Myocyte (in vitro differentiated cells): ENCODE measurements at regions not wholly inside any gene's neighbourhood (a gene's known extent, or its start where the extent isn't known, plus 50 kb on each side); places are given as distances from the start of the nearest gene placed in this dataset.
"Not testable (repeated sequence)": the region's sequence is repeated elsewhere in the genome, so short reads cannot be mapped to it uniquely, and the experiment has no call there.

Experiments used
- DNase-seq: peaks from one replicate; pipeline ENCODE4 v3.0.0-alpha.2; 2012; ENCODE audit warnings: low read depth

DNA sequence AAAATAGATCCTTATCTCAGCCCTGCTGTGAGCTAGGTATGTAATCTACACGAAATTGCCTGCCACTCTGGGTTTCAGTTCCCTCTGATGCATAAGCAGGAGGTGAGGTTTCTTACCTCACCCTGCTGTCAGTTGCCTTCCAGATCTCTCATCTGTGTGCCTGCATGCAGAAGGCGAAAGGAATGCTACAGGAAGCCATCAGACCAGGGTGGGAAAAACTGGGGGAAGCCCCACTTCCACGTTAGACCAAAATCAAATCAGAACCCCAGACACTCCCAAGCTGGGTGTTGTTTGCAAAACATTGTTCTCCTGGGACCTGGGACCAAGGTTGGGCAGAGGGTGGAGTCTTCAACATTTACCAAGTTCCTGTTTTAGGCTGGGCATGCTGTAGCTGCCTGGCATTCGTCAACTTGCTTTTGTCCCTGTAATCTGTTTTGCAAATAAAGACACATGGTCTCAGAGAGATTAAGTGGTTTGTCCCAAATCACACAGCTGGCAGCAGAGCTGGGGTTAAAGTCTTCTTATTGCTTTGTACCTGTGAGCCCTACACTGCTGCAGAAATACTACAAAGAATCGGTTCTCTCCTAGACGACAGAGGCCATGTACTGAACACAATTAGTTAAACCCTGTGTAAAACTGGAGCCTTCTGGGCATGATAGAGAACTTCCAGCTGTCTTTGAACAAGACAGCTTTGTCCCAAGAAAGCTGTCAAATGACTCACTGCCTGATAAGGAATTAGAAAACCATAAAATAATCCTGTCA, 389.7 kb upstream of the RUNX1 start:
- peak; percentile 13 for DNase-seq

GRCh38 chr21:35437941-35438340, 388.8 kb upstream of the RUNX1 start:
- no peak for DNase-seq

DNA sequence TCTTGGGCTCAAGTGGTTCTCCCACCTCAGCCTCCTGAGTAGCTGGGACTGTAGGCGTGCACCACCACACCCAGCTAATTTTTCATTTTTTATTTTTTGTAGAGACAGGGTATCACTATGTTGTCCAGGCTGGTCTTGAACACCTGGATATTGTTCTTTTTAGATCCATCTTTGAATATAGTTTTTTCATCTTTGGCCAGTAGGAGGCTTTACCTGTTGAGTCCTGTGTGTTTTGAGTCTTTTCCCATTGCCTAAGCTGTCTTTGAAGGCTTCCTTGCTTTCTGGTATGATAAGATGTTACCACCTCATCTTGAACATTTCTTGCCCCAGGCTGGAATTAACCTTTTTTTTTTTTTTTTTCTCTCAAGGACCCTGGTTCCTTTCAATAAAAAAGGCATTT, 387.8 kb upstream of the RUNX1 start:
- DNase-seq = no peak

DNA sequence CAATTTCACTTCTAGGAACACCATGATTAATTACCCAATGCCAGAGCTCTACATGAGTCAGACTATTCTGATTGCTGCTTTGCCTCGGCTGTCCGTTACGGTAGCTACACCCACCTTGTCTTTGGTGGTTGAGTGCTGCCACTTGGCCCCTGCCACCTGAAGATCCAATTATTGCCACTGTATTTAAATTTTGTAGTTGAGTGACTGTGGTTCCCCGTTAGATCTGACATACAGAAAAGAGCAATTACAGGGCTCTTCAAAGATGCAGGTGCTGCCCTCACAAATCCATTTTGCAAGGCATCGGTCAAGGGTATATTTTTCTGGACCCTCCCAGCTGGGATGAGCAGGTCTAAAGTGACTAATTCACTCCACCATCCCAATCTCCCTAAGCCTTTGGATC, 383.5 kb upstream of the RUNX1 start:
- DNase-seq = not testable (repeated sequence)

GRCh38 chr21:35430260-35430659, 381.2 kb upstream of the RUNX1 start:
- no peak for DNase-seq

- DNase-seq = peak; percentile 33
Measured at GRCh38 chr21:35428937-35429336, 379.8 kb upstream of the RUNX1 start.

- DNase-seq = peak; percentile 58
Measured at GRCh38 chr21:35428489-35428888, 379.4 kb upstream of the RUNX1 start.

DNA sequence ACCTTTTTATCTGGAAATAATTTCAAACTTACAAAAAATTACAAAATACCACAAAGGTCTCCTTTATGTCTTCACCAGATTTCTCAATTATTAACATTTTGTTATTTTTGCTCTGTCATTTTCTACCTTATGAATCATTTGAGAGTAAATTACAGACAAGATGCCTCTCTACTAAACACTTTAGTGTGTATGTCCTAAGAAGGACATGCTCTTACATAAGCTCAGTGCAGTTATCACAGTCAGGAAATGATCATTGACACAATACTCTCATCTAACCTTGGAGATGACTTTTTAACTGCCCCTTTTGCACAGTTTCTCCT, 378.9 kb upstream of the RUNX1 start:
- DNase-seq = no peak

DNA sequence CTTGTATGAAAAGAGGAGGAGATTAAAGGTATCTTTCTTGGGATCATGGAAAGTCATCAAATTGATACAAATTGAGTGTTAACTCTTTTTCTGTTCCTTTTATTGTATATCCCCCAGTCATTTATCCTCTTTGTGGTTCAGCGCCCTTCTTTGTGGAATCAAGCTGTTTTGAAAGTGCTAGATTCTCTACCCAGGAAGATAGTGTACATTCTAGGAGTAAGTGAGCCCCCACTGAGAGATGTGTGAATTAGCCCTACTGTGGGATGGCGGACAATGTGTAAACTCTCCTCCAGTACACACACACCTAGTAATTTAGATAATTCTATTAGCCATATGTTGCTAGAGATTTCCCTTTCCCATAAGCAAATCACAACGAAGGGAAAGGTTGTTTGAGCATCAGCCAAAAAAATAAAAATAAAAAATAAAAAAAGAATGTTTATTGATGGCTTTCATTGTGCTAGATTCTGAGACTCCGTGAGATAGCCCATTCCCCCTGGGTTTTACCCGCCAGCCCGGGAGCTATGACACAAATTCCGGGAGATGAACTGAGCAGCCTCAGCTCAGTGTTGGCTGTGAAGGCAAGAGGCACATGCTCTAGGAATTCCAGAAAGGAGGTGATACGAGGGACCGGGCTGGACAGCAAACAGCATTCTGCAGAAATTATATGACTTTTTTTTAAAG, 378.4 kb upstream of the RUNX1 start:
- DNase-seq = no peak

DNA sequence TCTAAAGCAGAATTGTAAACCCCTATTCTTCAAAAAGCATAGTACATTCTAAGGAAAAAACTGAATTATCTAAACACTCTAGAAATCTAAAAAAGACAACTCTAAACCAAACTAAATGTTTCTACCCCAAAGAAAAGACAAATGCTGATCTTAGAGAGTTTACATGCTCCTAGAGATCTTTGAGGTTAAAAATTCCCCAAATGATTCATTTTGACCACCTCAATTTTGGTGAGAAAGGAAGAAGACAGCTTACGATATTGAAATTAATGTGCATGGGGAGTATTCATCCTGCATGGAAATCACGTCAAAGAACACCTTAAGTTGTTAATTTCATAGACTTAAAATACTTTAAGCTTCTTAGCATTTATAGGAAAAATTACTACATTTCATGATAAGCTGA, 377.8 kb upstream of the RUNX1 start:
- DNase-seq = no peak

- DNase-seq = no peak
Measured at GRCh38 chr21:35426469-35426868, 377.4 kb upstream of the RUNX1 start.

DNA sequence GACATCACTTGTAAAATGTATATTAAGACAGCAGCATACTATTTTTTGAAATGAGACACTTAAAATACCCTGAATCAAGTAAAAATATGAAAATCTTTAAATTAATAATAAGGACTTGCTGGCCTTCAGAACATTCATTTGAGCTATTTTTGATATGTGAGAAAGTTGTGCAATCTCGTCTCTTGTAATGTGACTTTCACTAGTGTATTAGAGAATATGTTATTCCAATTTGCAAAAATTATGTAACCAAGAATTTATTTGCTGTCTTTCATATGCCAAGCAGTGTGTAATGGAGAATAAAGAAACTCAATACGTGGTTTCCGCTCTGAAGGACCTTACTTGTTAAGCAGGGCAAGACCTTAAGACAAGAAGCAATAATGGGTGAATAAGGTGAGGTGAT, 375.0 kb upstream of the RUNX1 start:
- DNase-seq = no peak

DNA sequence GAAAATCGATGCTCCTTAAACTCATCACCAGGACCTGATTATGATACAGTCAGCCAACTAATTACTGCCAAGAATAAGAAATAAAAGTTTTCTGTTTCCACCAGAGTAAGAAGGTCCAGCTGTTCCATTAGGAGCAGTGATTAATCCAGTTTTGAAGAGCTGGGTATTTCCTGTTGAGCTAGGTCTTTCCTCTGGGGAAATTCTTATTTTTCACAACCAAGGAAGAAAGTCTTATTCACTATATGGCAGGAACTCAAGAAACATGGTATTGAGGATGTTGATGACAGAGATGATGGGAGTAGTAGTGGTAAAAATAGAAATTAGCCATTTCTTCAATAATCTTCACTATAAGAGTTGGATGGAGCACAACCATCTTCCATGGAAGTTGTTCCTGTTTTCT, 374.6 kb upstream of the RUNX1 start:
- DNase-seq = peak; percentile 41

- no peak for DNase-seq
Measured at GRCh38 chr21:35422011-35422410, 372.9 kb upstream of the RUNX1 start.

GRCh38 chr21:35421221-35421620, 372.1 kb upstream of the RUNX1 start:
- no peak for DNase-seq

- DNase-seq = no peak
Measured at GRCh38 chr21:35420656-35421055, 371.6 kb upstream of the RUNX1 start.

DNA sequence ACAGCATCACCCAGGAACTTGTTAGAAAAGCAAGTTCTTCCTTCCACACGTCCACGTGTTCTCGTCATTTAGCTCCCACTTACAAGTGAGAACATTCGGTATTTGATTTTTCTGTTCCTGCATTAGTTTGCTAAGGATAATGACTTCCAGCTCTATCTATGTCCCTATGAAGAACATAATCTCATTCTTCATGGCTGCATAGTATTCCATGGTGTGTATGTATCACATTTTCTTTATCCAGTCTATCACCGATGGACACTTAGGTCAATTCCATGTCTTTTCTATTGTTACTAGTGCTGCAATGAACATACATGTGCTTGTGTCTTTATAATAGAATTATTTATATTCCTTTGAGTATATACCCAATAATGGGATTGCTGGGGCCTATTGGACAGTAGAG, 368.7 kb upstream of the RUNX1 start:
- DNase-seq = no peak

- no peak for DNase-seq
Measured at GRCh38 chr21:35416866-35417489, 367.9 kb upstream of the RUNX1 start.

DNA sequence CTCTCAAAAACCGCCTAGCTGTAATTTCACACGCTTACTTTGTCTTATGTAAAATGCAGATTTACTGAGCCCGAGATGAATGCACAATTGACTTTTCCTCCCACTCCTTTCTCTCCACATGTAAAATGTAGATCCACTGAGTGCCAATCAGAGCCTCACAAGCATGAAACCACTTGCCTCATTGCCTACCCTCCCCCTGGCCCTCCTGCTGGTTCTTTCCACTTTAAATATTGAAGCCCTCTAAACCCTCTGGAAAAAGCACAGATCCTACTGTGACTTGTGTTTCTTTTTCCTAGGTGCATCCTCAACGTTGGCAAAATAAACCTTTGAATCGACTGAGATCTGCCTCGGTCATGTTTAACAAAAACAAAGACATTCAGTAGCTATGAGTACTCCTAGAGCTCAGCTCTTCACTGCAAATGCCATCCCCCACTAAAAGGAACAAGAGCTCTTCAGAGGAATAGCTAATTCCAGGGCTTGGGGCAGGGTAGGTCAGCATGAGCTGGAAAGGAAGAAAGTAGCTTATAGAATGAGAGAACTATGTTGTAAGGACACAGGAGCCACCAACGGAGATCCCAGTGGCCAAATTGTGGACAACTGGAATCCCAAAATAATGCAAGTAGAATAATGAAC, 365.5 kb upstream of the RUNX1 start:
- no peak for DNase-seq

DNA sequence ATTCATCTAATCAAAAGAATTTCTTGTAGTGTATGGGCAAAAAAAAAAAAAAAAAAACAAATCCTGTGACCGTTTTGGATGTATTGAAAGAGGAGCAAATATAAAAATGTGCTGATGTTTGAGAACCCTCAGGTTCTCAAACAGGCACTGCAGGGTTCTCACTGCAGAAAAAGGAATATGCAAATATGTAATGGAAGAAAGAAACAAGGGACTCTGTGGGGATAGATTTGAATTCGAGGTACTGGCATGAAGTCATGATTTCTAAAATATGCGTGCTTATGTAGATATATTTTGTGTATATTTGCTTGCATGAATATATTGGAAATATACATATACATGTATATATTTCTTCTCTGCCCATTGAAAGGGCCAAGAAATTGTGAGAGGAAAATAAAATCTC, 365.0 kb upstream of the RUNX1 start:
- DNase-seq = no peak

- no peak for DNase-seq
Measured at GRCh38 chr21:35412231-35412630, 363.1 kb upstream of the RUNX1 start.

- DNase-seq = no peak
Measured at GRCh38 chr21:35411434-35411833, 362.3 kb upstream of the RUNX1 start.
